ENCODE measurements at regions not wholly inside any gene's neighbourhood (a gene's known extent, or its start where the extent isn't known, plus 50 kb on each side); places are given as distances from the start of the nearest gene placed in this dataset.

- no peak for TF ChIP-seq SIN3A (conservative IDR thresholded peaks at IDR 0.05 in 1 of 2, IDR thresholded peaks at IDR 0.05 in 1 of 2; ENCODE audit: low read depth in 1 of 2, low read length in 2 of 2)
- TF ChIP-seq CREB1 (IDR thresholded peaks at IDR 0.05) = no peak
- no peak for TF ChIP-seq EZH2 (IDR thresholded peaks at IDR 0.05; ENCODE audit: low read depth, low read length, severe bottlenecking)
- no peak for TF ChIP-seq CHD1 (IDR thresholded peaks at IDR 0.05; ENCODE audit: low read depth, low read length)
- no peak for TF ChIP-seq CTCF (IDR thresholded peaks at IDR 0.05; ENCODE audit: control extremely low read depth in 1 of 3, insufficient read depth in 1 of 3, low read depth in 1 of 3, low read length in 3 of 3)
- no peak for TF ChIP-seq USF2 (IDR thresholded peaks at IDR 0.05; ENCODE audit: low read length)
- no peak for TF ChIP-seq RFX5 (IDR thresholded peaks at IDR 0.05; ENCODE audit: borderline replicate concordance, low read depth, low read length)
- TF ChIP-seq MAX (IDR thresholded peaks at IDR 0.05) = no peak
- TF ChIP-seq POLR2AphosphoS5 (IDR thresholded peaks at IDR 0.05; ENCODE audit: low read depth, low read length) = no peak
- TF ChIP-seq POLR2A (IDR thresholded peaks at IDR 0.05; ENCODE audit: control extremely low read depth in 1 of 2, low read depth in 2 of 2, low read length in 2 of 2) = no peak
- TF ChIP-seq JUN (IDR thresholded peaks at IDR 0.05; ENCODE audit: low read depth, low read length) = no peak
- TF ChIP-seq YY1 (IDR thresholded peaks at IDR 0.05; ENCODE audit: low read depth, low read length) = no peak
Measured at GRCh38 chr16:65457084-65457483, 335.2 kb upstream of the CDH11 start.

Measured in H1 (cell line).